ENCODE measurements at regions not wholly inside any gene's neighbourhood (a gene's known extent, or its start where the extent isn't known, plus 50 kb on each side); places are given as distances from the start of the nearest gene placed in this dataset.

GRCh38 chr7:27299861-27300260, 57.3 kb downstream of the EVX1 start:
- TF ChIP-seq EZH2 (IDR thresholded peaks at IDR 0.05; ENCODE audit: borderline replicate concordance) (no peak), CTCF (IDR thresholded peaks at IDR 0.05; ENCODE audit: poor library complexity) (no peak), EZH2phosphoT487 (IDR thresholded peaks at IDR 0.05; ENCODE audit: low read depth, severe bottlenecking, unreplicated experiment) (no peak)
- no peaks in the 10 kb centered on the region for H3K9me3 ChIP-seq (ENCODE audit: low read depth)
- H3K4me1 ChIP-seq (ENCODE audit: insufficient read depth) = no peaks in the 10 kb centered on the region
- no peaks in the 10 kb centered on the region for H3K27me3 ChIP-seq
- 92% methylated on average over 3 of the region's 3 CpGs for WGBS (ENCODE audit: low lambda C conversion rate, missing lambda C conversion rate)
- H3K9me2 ChIP-seq (replicated peaks; ENCODE audit: insufficient read depth) = no peaks in the 10 kb centered on the region
- H3K79me2 ChIP-seq = no peaks in the 10 kb centered on the region
- H2AFZ ChIP-seq = no peak overlapping the region
- H3K36me3 ChIP-seq (replicated peaks; ENCODE audit: insufficient read depth, low read depth) = no peaks in the 10 kb centered on the region
- H3K27ac ChIP-seq = no peak overlapping the region
- no peak overlapping the region for H3K4me2 ChIP-seq
- DNase-seq (ENCODE audit: low spot score) = no peak
- no peak overlapping the region for H3K4me3 ChIP-seq
- H4K20me1 ChIP-seq (ENCODE audit: insufficient read depth, poor library complexity, severe bottlenecking) = no peaks in the 10 kb centered on the region

GRCh38 chr7:27300421-27300820, 57.8 kb downstream of the EVX1 start:
- no peaks in the 10 kb centered on the region for H3K79me2 ChIP-seq
- H2AFZ ChIP-seq = no peak overlapping the region
- no peak overlapping the region for H3K4me3 ChIP-seq
- no peaks in the 10 kb centered on the region for H3K9me3 ChIP-seq (ENCODE audit: low read depth)
- no peak overlapping the region for H3K27ac ChIP-seq
- no peak for TF ChIP-seq EZH2phosphoT487 (IDR thresholded peaks at IDR 0.05; ENCODE audit: low read depth, severe bottlenecking, unreplicated experiment)
- no peak for TF ChIP-seq CTCF (IDR thresholded peaks at IDR 0.05; ENCODE audit: poor library complexity)
- TF ChIP-seq EZH2 (IDR thresholded peaks at IDR 0.05; ENCODE audit: borderline replicate concordance) = no peak
- DNase-seq (ENCODE audit: low spot score) = no peak
- H3K4me2 ChIP-seq = no peak overlapping the region
- H3K9me2 ChIP-seq (replicated peaks; ENCODE audit: insufficient read depth) = no peaks in the 10 kb centered on the region
- no peaks in the 10 kb centered on the region for H3K27me3 ChIP-seq
- H3K4me1 ChIP-seq (ENCODE audit: insufficient read depth) = no peaks in the 10 kb centered on the region
- H3K36me3 ChIP-seq (replicated peaks; ENCODE audit: insufficient read depth, low read depth) = no peaks in the 10 kb centered on the region
- H4K20me1 ChIP-seq (ENCODE audit: insufficient read depth, poor library complexity, severe bottlenecking) = no peaks in the 10 kb centered on the region
- 71% methylated on average over 3 of the region's 3 CpGs for WGBS (ENCODE audit: low lambda C conversion rate, missing lambda C conversion rate)

GRCh38 chr7:27302590-27302989, 60.0 kb downstream of the EVX1 start:
- Histone ChIP-seq H3K4me3 (no peak overlapping the region), H4K20me1 (ENCODE audit: insufficient read depth, poor library complexity, severe bottlenecking) (no peaks in the 10 kb centered on the region), H3K27ac (no peak overlapping the region), H3K4me1 (ENCODE audit: insufficient read depth) (no peaks in the 10 kb centered on the region), H3K36me3 (replicated peaks; ENCODE audit: insufficient read depth, low read depth) (no peaks in the 10 kb centered on the region), H3K27me3 (no peaks in the 10 kb centered on the region), H3K9me2 (replicated peaks; ENCODE audit: insufficient read depth) (no peaks in the 10 kb centered on the region), H2AFZ (no peak overlapping the region), H3K79me2 (no peaks in the 10 kb centered on the region), H3K9me3 (ENCODE audit: low read depth) (no peaks in the 10 kb centered on the region), H3K4me2 (no peak overlapping the region)
- TF ChIP-seq EZH2 (IDR thresholded peaks at IDR 0.05; ENCODE audit: borderline replicate concordance) (no peak), CTCF (IDR thresholded peaks at IDR 0.05; ENCODE audit: poor library complexity) (no peak), EZH2phosphoT487 (IDR thresholded peaks at IDR 0.05; ENCODE audit: low read depth, severe bottlenecking, unreplicated experiment) (no peak)
- WGBS (ENCODE audit: low lambda C conversion rate, missing lambda C conversion rate) = 90% methylated on average over 2 of the region's 2 CpGs
- no peak for DNase-seq (ENCODE audit: low spot score)

- no peak overlapping the region for H3K27ac ChIP-seq
- no peaks in the 10 kb centered on the region for H3K27me3 ChIP-seq
- H3K4me1 ChIP-seq (ENCODE audit: insufficient read depth) = no peaks in the 10 kb centered on the region
- H3K79me2 ChIP-seq = no peaks in the 10 kb centered on the region
- no peak for TF ChIP-seq CTCF (IDR thresholded peaks at IDR 0.05; ENCODE audit: poor library complexity)
- TF ChIP-seq EZH2phosphoT487 (IDR thresholded peaks at IDR 0.05; ENCODE audit: low read depth, severe bottlenecking, unreplicated experiment) = no peak
- TF ChIP-seq EZH2 (IDR thresholded peaks at IDR 0.05; ENCODE audit: borderline replicate concordance) = no peak
- H3K36me3 ChIP-seq (replicated peaks; ENCODE audit: insufficient read depth, low read depth) = no peaks in the 10 kb centered on the region
- no peaks in the 10 kb centered on the region for H3K9me3 ChIP-seq (ENCODE audit: low read depth)
- WGBS (ENCODE audit: low lambda C conversion rate, missing lambda C conversion rate) = 83% methylated on average over 5 of the region's 5 CpGs
- H3K4me3 ChIP-seq = no peak overlapping the region
- H2AFZ ChIP-seq = no peak overlapping the region
- H3K9me2 ChIP-seq (replicated peaks; ENCODE audit: insufficient read depth) = no peaks in the 10 kb centered on the region
- no peaks in the 10 kb centered on the region for H4K20me1 ChIP-seq (ENCODE audit: insufficient read depth, poor library complexity, severe bottlenecking)
- DNase-seq (ENCODE audit: low spot score) = peak; percentile 15
- H3K4me2 ChIP-seq = no peak overlapping the region
Measured at GRCh38 chr7:27303026-27303425, 60.4 kb downstream of the EVX1 start.

All from hepatocyte (in vitro differentiated cells).